Muscle layer of colon (tissue), 2 donors: ENCODE measurements at regions not wholly inside any gene's neighbourhood (a gene's known extent, or its start where the extent isn't known, plus 50 kb on each side); places are given as distances from the start of the nearest gene placed in this dataset.

Experiments used
- H3K27ac ChIP-seq: one replicate; pipeline ENCODE4 v1.7.0; 2013; ENCODE audit warnings: low read depth, mild to moderate bottlenecking, low read length, moderate library complexity
- H3K27me3 ChIP-seq, 2 donors: one replicate each; pipeline ENCODE4 v1.7.0; 2013; ENCODE audit warnings: low read length in 2 of 2, mild to moderate bottlenecking in 2 of 2; ENCODE audit not compliant: insufficient read depth in 2 of 2, control insufficient read depth in 1 of 2
- H3K36me3 ChIP-seq: one replicate; pipeline ENCODE4 v1.7.0; 2013; ENCODE audit warnings: mild to moderate bottlenecking, low read length; ENCODE audit not compliant: insufficient read depth
- H3K4me1 ChIP-seq: one replicate; pipeline ENCODE4 v1.7.0; 2013; ENCODE audit warnings: mild to moderate bottlenecking, low read length; ENCODE audit not compliant: insufficient read depth
- H3K4me3 ChIP-seq, 2 donors: one replicate each; pipeline ENCODE4 v1.7.0; 2013; ENCODE audit warnings: low read length in 2 of 2, low read depth in 1 of 2, mild to moderate bottlenecking in 1 of 2, moderate library complexity in 1 of 2
- H3K9ac ChIP-seq: one replicate; pipeline ENCODE4 v1.7.0; 2013; ENCODE audit warnings: low read length
- H3K9me3 ChIP-seq: one replicate; pipeline ENCODE4 v1.7.0; 2013; ENCODE audit warnings: mild to moderate bottlenecking, low read length
- donor health status: abdominal sarcoma.
- donor health status: Adenocarcinoma of cecum.

DNA sequence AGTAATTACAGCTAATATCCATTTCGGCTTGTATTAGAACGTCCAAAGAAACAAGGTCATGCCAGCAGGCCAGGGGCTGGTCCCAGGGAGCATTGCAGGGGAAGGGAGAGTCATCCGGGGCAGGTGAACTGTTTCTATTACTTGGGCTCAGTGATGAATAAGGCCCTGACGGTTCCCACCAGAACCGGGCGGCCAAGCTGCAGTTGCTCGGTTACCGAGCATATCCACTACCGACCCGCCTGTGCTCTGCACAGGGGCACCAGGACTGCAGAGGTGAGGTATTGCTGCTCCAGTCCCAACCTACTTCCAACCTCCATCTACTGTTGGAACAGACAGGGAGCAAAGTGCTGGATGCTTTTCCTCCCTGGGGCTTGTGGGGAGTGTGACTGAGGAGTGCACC, 295.5 kb downstream of the MAF start:
- Histone ChIP-seq H3K27ac (no peak overlapping the region), H3K9me3 (no peaks in the 10 kb centered on the region), H3K36me3 (no peaks in the 10 kb centered on the region), H3K4me3 (no peak overlapping the region), H3K9ac (no peak overlapping the region), H3K27me3 (no peaks in the 10 kb centered on the region), H3K4me1 (no peaks in the 10 kb centered on the region)

DNA sequence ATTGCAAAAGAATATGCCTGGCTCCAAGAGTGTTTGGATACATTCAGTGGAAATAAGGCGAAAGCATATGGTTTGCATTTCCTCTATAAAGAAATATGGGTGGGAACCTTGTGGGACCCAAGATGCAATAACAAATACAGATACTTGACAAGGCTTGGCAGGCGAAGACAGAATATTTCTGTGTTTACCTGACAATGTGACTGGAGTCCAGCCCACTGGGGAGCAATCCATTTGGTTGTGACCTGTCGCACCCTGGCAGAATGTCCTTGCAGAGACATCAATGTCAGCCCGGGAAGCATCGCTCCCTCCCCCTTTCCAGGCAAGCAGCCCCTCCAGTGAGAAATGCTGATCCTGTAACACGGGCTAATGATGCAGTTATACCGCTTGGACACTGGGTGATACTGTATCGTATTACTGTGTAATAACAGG, 296.6 kb downstream of the MAF start:
- Histone ChIP-seq H3K9me3 (no peaks in the 10 kb centered on the region), H3K4me1 (no peaks in the 10 kb centered on the region), H3K36me3 (no peaks in the 10 kb centered on the region), H3K27me3 (no peaks in the 10 kb centered on the region), H3K4me3 (no peak overlapping the region), H3K9ac (no peak overlapping the region), H3K27ac (no peak overlapping the region)

DNA sequence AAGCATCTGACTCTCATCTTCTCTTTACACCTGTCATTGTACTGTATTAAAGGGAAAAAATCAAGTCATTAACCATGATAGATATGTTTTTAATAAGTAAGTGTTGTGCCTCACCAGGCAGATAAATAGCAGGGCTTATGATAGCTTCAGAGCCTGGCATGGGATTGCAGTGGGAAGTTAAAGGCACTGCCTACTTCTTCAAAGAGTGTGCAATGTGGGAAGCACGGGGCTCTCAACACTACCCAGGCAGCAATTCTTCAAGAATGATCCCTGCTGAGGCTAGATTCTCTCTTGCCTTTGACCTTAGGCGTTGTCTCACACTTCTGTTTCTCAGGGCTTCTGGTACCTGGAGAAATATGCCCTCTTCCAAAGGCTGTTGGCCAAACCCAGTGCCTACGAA, 297.3 kb downstream of the MAF start:
- Histone ChIP-seq H3K9me3 (no peaks in the 10 kb centered on the region), H3K4me3 (no peak overlapping the region), H3K27me3 (no peaks in the 10 kb centered on the region), H3K9ac (no peak overlapping the region), H3K27ac (no peak overlapping the region), H3K4me1 (no peaks in the 10 kb centered on the region), H3K36me3 (no peaks in the 10 kb centered on the region)

DNA sequence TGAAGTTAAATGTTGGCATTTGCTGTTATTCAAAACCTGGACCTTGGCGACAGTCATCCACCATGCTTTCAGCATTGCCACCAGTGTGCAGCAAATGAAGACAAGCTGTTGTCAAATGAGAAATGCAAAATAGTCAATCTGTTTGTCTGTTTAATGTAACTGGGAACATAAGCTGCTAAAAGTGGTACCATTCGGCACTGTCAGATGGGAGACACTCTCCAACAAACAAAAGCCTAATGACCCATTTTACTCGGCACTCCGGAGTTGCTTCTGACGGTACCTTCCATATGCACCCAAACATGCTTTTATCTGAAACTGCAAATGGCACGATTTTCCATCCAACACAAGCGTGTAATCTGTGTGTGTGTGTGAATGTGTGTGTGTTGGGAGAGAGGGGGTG, 297.8 kb downstream of the MAF start:
- no peaks in the 10 kb centered on the region for H3K4me1 ChIP-seq

DNA sequence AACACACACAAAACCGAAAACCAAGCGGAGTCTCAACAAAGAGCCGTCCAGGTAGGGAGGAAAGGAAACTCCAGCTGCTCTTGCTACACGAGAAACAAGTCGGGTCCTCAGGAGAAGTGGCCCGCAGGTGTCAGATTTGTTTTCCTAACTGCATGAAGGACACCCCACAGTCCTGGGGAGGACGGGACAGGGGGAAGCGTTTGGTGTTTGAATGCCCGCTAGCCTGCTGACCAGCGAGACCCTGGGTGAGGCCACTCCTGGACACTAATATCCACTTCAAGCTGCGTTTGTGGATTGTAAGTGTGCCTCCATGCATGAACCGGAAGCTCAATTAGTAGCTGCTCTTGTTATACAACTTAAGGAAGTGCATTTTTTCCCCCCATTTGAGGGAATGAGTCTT, 299.5 kb downstream of the MAF start:
- Histone ChIP-seq H3K9ac (no peak overlapping the region), H3K4me1 (no peaks in the 10 kb centered on the region), H3K27me3 (no peaks in the 10 kb centered on the region), H3K27ac (no peak overlapping the region), H3K4me3 (no peak overlapping the region), H3K9me3 (no peaks in the 10 kb centered on the region), H3K36me3 (no peaks in the 10 kb centered on the region)

More for the DNA sequence above, 297.8 kb downstream of the MAF start:
- H3K36me3 ChIP-seq: no peaks in the 10 kb centered on the region
- H3K9me3 ChIP-seq: no peaks in the 10 kb centered on the region
- H3K27ac ChIP-seq: no peak overlapping the region
- no peak overlapping the region for H3K9ac ChIP-seq
- H3K27me3 ChIP-seq: no peaks in the 10 kb centered on the region
- no peak overlapping the region for H3K4me3 ChIP-seq

GRCh38 chr16:79298894-79299799, 301.4 kb downstream of the MAF start:
- no peak overlapping the region for H3K27ac ChIP-seq
- no peaks in the 10 kb centered on the region for H3K27me3 ChIP-seq
- H3K9me3 ChIP-seq: no peaks in the 10 kb centered on the region
- H3K4me1 ChIP-seq: no peaks in the 10 kb centered on the region
- H3K4me3 ChIP-seq: no peak overlapping the region
- no peaks in the 10 kb centered on the region for H3K36me3 ChIP-seq
- H3K9ac ChIP-seq: no peak overlapping the region

DNA sequence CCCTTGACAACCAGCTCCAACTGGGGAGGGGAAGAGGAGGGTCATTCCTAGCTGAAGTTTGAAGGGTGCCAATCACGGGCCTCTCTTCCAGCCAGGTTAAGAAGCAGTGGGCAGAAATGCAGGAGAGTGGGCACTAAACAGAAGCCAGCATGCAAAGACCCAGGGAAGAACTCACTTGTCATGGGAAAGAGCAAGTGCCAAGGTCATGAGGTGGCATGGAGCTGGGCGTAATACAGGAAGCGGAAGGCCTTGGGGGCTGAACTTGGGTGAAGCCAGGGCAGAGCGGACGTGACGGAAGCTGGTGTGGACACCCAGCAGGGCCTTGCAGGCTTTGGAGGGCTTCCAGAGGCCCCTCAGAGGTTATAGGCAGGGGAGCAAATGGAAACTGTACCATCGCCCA, 302.1 kb downstream of the MAF start:
- H3K36me3 ChIP-seq: no peaks in the 10 kb centered on the region
- H3K27ac ChIP-seq: no peak overlapping the region
- no peak overlapping the region for H3K4me3 ChIP-seq
- H3K9ac ChIP-seq: no peak overlapping the region
- no peaks in the 10 kb centered on the region for H3K9me3 ChIP-seq
- H3K27me3 ChIP-seq: no peaks in the 10 kb centered on the region
- H3K4me1 ChIP-seq: no peaks in the 10 kb centered on the region

- H3K4me1 ChIP-seq: no peaks in the 10 kb centered on the region
- no peaks in the 10 kb centered on the region for H3K36me3 ChIP-seq
- no peak overlapping the region for H3K27ac ChIP-seq
Observed at GRCh38 chr16:79297805-79298204, 302.7 kb downstream of the MAF start.

GRCh38 chr16:79297296-79297695, 303.2 kb downstream of the MAF start:
- Histone ChIP-seq H3K27me3 (no peaks in the 10 kb centered on the region), H3K36me3 (no peaks in the 10 kb centered on the region), H3K4me1 (no peaks in the 10 kb centered on the region), H3K9me3 (no peaks in the 10 kb centered on the region), H3K27ac (no peak overlapping the region), H3K9ac (no peak overlapping the region), H3K4me3 (no peak overlapping the region)

More at GRCh38 chr16:79297805-79298204, 302.7 kb downstream of the MAF start:
- H3K9me3 ChIP-seq: no peaks in the 10 kb centered on the region
- no peaks in the 10 kb centered on the region for H3K27me3 ChIP-seq
- no peak overlapping the region for H3K4me3 ChIP-seq
- H3K9ac ChIP-seq: no peak overlapping the region

DNA sequence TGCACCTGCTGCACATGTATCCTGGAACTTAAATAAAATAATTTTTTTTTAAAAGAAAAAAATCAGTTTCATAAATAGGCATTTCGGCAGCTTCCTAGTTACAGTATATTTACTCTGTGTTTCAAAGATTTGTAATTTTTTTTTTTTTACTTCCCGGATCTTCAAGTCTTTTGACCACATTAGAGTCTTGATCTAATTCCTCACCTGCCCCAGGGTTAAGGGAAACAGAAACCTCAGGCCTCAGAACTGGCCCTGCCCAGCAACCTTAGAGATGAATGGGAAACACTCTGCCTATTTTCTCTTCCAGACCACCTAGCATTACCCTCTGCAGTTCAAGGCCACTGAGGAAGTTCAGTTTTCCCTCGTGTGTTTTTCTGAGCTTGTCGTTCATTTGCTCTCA, 304.0 kb downstream of the MAF start:
- Histone ChIP-seq H3K4me3 (no peak overlapping the region), H3K4me1 (no peaks in the 10 kb centered on the region), H3K9ac (no peak overlapping the region), H3K9me3 (no peaks in the 10 kb centered on the region), H3K36me3 (no peaks in the 10 kb centered on the region), H3K27me3 (no peaks in the 10 kb centered on the region), H3K27ac (no peak overlapping the region)

DNA sequence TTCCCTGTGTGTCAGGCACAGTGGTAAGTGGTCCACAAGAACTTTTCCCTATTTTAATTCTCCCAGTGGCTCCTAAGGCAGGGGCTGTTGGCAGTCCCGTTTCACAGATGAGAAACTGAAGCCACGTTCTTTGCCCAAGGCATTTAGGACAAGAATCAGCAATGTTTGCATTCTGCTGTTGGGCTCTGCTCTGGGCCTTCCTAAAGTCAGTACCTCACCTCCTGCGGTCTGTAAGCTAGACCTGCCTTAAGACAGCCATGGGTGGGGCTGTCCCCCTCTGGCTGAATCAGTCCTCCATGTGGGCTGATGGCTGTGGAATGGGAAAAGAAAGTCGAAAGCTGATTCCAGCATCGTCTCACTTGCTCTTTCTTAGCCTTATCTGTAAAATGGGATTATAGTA, 304.8 kb downstream of the MAF start:
- Histone ChIP-seq H3K27me3 (no peaks in the 10 kb centered on the region), H3K9ac (no peak overlapping the region), H3K4me3 (no peak overlapping the region), H3K36me3 (no peaks in the 10 kb centered on the region), H3K4me1 (no peaks in the 10 kb centered on the region), H3K27ac (no peak overlapping the region), H3K9me3 (no peaks in the 10 kb centered on the region)

- no peaks in the 10 kb centered on the region for H3K4me1 ChIP-seq
- H3K36me3 ChIP-seq: no peaks in the 10 kb centered on the region
- H3K27me3 ChIP-seq: no peaks in the 10 kb centered on the region
- H3K9ac ChIP-seq: no peak overlapping the region
- no peak overlapping the region for H3K27ac ChIP-seq
- H3K9me3 ChIP-seq: no peaks in the 10 kb centered on the region
- no peak overlapping the region for H3K4me3 ChIP-seq
Observed at GRCh38 chr16:79295162-79295561, 305.4 kb downstream of the MAF start.
